Activated CD8-positive, alpha-beta memory T cell treated with anti-CD3 and anti-CD28 coated beads for 24 hours (primary cell): ENCODE measurements at regions not wholly inside any gene's neighbourhood (a gene's known extent, or its start where the extent isn't known, plus 50 kb on each side); places are given as distances from the start of the nearest gene placed in this dataset.
"Not testable (repeated sequence)": the region's sequence is repeated elsewhere in the genome, so short reads cannot be mapped to it uniquely, and the experiment has no call there.

ENCODE experiments used
- DNase-seq: peaks from one replicate; pipeline ENCODE4 v3.0.0-alpha.2; 2020

GRCh38 chr12:59329462-59329861, 266.4 kb upstream of the SLC16A7 start:
- DNase-seq: no peak

GRCh38 chr12:59328395-59329075, 267.3 kb upstream of the SLC16A7 start:
- DNase-seq: not testable (repeated sequence)

- DNase-seq: not testable (repeated sequence)
Observed at GRCh38 chr12:59326457-59326856, 269.4 kb upstream of the SLC16A7 start.

- no peak for DNase-seq
Observed at GRCh38 chr12:59322473-59322872, 273.4 kb upstream of the SLC16A7 start.

- DNase-seq: no peak
Observed at GRCh38 chr12:59321278-59321677, 274.6 kb upstream of the SLC16A7 start.

- DNase-seq: no peak
Observed at GRCh38 chr12:59320112-59320511, 275.7 kb upstream of the SLC16A7 start.

GRCh38 chr12:59318940-59319339, 276.9 kb upstream of the SLC16A7 start:
- DNase-seq: no peak

GRCh38 chr12:59317598-59317997, 278.2 kb upstream of the SLC16A7 start:
- no peak for DNase-seq

- no peak for DNase-seq
Observed at GRCh38 chr12:59316938-59317337, 278.9 kb upstream of the SLC16A7 start.

GRCh38 chr12:59316354-59316753, 279.5 kb upstream of the SLC16A7 start:
- not testable (repeated sequence) for DNase-seq

GRCh38 chr12:59314209-59314608, 281.6 kb upstream of the SLC16A7 start:
- no peak for DNase-seq

GRCh38 chr12:59304077-59304721, 291.6 kb upstream of the SLC16A7 start:
- DNase-seq: no peak

GRCh38 chr12:59298296-59298695, 297.5 kb upstream of the SLC16A7 start:
- no peak for DNase-seq

GRCh38 chr12:59294221-59294620, 301.6 kb upstream of the SLC16A7 start:
- no peak for DNase-seq

GRCh38 chr12:59282999-59283398, 312.8 kb upstream of the SLC16A7 start:
- DNase-seq: no peak

- DNase-seq: not testable (repeated sequence)
Observed at GRCh38 chr12:59273561-59273960, 322.3 kb upstream of the SLC16A7 start.

GRCh38 chr12:59268295-59268809, 327.5 kb upstream of the SLC16A7 start:
- DNase-seq: no peak

GRCh38 chr12:59260202-59260601, 335.6 kb upstream of the SLC16A7 start:
- no peak for DNase-seq

GRCh38 chr12:59252731-59253130, 332.4 kb upstream of the LRIG3 start:
- no peak for DNase-seq

- DNase-seq: no peak
Observed at GRCh38 chr12:59250766-59251165, 330.5 kb upstream of the LRIG3 start.

GRCh38 chr12:59240048-59240447, 319.7 kb upstream of the LRIG3 start:
- no peak for DNase-seq

- DNase-seq: no peak
Observed at GRCh38 chr12:59234391-59234790, 314.1 kb upstream of the LRIG3 start.

- DNase-seq: no peak
Observed at GRCh38 chr12:59230334-59230733, 310.0 kb upstream of the LRIG3 start.

GRCh38 chr12:59219148-59219547, 298.8 kb upstream of the LRIG3 start:
- no peak for DNase-seq

- no peak for DNase-seq
Observed at GRCh38 chr12:59196989-59197388, 276.7 kb upstream of the LRIG3 start.
